NCI-H2081 treated with DMSO at 0.1 percent for 48 hours (cell line): ENCODE measurements at regions not wholly inside any gene's neighbourhood (a gene's known extent, or its start where the extent isn't known, plus 50 kb on each side); places are given as distances from the start of the nearest gene placed in this dataset.

Experiments used
- DNase-seq: peaks from one replicate; lab custom pipeline; 2025; lab: John Stamatoyannopoulos, UW

- no peak for DNase-seq
Observed at GRCh38 chr1:8203056-8203455, 114.9 kb upstream of the SLC45A1 start.

DNA sequence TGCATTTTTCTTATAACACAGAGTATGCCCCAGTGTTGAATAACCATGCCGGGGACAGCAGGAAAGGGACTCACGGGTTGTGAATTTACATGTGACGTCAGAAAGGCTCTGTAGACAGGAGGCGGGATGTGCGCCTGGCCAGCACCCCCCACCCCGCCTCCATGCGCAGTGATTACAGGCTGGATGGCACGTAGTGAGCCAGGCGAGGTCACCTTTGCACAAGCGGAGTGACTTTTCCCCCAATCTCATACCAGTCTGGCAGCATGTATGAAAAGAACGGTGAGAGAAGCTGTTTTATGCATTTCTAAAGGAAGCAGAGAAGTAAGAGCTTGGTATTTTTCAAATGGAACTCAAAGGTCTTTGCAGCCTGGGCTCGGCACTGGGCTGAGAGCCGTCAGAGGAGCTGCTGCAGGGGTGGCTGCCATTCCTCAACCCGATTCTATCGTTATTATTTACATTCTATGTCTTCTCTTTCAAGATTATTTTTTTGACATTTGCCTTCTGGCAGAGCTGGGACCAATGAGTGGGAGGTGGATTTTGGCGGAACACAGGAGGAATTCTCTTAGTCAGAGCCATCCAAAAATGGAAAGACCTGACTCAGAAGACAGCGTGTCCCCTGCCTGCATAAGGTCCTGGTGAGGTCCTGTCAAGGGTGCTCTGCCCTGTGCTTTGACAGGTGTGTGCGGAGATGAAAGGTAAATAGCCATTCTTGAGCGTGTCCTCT is 115.6 kb upstream of the SLC45A1 start:
- DNase-seq: no peak

DNA sequence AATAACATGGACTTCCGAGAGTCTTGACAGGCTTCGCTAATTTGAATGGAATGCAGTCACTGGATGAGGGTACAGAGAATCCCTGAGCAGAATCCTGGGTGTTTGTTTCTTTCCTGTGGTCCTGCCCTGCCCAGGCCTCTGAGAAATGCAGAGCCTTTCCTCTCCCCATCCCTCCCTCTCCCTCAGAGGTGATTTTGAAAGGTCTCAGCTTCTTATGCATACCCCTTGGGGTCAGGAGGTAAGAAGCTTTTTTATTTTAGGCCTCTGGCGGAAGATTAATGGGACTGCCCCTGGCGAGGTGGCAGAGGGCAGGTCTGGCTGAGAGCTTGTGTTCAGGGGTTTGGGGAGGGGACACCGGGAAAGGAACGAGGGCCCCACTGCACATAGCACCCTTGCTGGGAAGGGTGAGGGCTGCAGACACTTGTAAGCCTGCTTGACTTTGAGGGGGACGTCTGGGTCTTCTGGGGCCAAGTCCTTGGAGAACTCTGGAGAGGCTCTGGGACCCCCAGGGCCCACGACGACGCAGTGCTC is 116.5 kb upstream of the SLC45A1 start:
- no peak for DNase-seq

GRCh38 chr1:8200317-8201115 is 117.4 kb upstream of the SLC45A1 start:
- no peak for DNase-seq

GRCh38 chr1:8198522-8198921 is 119.4 kb upstream of the SLC45A1 start:
- DNase-seq: no peak

DNA sequence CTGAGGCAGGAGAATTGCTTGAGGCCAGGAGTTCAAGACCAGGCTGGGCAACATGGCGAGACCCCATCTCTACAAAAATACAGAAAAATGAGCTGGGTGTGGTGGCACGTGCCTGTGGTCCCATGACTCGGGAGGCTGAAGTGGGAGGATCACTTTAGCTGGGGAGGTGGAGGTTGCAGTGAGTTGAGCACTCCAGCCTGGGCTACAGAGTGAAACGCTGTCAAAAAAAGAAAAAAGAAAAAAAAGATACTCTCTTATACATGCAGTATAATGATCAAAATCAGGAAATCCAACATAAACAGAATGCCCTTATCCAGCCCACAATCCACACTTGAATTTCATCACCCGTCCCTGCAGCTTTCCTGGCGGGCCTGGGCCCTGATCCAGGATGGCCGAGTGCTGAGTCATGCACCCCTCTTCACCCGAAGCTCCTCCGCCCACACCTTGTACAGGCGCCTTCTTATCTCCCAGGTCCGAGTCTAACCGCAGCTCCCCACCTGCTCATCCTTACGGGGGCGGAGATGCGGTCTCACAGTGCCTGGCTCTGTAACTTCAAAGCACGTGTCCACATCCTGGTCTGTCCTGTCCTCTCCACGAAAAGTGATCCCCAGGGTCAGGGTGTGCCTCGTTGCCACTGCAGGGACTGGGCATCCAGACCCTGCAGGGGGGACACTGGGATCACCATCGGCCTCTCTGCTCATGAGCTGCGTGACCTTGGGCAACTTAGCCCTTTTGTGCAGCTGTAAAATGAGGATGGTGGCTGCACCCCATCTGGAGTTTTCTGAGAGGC is 120.2 kb upstream of the SLC45A1 start:
- DNase-seq: no peak

DNA sequence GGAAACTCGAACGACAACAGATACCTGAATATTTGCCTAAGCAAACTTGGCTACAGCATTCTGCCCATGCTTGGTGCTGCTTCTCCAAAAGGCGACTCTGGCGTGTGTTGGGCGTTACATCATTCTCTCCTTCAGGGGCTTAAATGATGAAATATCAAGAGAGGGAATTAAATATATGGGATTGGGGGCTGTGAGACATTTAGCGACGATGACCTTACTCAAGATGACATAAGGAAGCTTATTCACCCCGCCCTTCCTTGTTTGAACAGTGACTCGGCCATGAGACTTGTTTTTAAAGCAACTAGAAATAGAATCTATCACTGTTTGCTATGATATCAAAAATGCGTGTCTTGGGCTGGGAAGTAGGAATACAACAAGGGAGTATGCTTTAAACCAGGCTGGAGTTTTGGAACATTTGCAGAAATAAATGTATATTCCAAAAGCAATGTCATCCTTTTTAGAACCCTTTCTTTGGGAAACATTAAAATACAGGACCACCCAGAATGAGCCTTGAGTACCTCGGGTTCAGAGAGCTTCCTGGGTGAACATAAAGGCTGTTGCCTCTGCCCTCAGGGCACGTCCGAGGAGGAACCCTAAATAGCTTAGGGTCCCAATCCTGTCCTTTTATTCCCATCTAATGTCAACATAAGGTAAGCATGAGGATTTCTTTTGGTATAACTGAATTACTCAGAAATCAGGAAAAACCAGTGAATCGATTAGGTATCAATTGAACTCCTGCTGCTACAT is 123.3 kb upstream of the SLC45A1 start:
- no peak for DNase-seq

DNA sequence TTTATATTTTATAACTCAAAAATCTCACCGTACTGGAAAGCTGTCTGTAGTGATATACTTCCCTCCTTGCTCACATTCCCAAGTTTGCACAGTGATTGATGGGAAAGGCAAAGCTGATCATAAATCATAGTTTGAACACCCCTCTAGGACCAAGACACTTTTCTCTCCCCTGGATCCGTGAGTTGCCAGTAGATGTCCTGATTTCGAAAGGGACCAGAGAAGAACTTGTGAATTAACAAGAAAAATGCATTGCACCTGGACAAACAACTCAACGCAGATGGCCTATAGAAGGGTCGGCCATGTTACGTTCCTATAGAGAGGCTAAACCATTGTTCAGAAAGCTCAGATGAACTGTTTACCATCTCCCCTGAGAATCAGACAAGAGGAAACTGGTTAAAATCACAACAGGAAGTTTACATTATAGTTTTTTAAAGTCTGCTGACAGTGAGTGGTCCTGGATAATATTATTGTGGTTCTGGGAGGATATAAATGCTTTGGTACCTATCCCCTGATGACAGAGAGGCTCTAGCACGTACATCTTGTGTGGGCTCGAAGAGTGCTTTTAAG is 124.0 kb upstream of the SLC45A1 start:
- no peak for DNase-seq

DNA sequence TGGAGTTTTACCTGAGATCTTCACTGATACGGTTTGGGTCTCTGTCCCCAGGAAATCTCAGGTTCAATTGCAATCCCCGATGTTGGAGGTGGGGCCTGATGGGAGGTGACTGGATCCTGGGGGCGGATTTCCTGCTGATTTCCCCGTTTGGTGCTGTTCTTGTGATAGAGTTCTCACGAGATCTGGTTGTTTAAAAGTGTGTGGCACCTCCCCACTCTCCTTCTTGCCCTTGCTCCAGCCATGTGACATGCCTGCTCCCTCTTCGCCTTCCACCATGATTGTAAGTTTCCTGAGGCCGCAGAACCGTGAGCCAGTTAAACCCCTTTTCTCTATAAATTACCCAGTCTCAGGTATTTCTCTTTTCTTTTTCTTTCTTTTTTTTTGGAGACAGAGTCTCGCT is 126.4 kb upstream of the SLC45A1 start:
- DNase-seq: no peak

DNA sequence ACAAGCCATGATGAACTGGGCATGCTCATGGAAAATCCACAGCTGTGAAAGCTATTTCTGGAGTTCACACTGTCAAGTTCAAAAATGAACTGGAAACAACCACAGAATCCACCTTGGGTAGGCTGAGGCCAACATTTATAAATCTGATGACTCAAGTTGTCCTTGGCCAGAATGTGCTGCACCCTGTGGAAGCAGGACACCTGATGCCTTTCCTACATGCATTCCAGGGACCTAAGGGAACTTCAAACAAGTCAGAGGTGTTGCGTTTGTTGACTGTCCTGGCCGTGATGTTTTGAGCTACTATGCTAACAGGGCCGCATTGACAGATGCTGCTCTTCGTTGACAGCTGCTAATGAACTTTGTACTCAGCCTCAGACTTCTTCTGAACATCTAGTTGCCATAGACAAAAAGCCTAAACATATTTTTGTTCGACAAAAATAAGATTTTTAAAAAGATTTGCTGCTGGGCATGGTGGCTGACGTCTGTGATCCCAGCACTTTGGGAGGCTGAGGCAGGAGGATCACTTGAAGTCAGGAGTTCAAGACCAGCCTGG is 127.9 kb upstream of the SLC45A1 start:
- DNase-seq: no peak

DNA sequence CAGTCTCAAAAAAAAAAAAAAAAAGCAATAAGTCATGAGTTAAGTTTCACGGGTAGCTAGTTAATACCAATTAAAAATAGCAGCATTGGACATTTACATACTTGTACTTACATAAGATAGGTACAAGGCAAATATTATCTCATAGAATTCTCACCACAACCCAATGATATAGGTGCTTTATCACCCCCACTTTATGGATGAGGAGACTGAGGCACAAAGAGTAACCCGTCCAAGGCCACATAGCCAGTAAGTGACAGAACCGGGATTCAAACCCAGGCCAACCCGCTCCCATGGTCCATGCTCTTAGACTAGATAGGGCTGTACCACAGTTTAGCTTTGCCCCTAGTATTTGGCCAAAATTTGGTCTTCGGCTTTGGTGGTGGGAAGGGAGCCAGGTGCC is 132.5 kb upstream of the SLC45A1 start:
- no peak for DNase-seq

DNA sequence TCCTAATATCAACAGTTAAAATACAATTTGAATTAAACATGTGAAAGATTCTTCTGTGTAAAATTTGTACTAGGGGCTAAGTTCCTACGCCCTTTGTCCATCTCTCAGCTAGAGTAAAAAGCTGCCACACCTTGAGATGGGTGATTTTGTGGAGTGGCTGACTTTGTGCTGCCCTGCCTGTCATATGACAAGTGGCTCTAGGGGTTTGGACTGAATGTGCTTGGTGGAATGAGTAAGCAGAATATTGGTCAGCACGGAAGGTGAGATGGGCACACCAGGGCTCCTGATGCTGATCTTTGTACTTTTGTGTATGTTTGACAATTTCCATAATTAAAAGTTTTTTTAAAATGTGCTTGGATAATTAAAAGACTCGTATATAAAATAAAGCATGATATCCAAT is 133.6 kb upstream of the SLC45A1 start:
- no peak for DNase-seq

- no peak for DNase-seq
Observed at GRCh38 chr1:8182034-8182761, 135.7 kb upstream of the SLC45A1 start.

GRCh38 chr1:8179132-8179793 is 138.7 kb upstream of the SLC45A1 start:
- no peak for DNase-seq

DNA sequence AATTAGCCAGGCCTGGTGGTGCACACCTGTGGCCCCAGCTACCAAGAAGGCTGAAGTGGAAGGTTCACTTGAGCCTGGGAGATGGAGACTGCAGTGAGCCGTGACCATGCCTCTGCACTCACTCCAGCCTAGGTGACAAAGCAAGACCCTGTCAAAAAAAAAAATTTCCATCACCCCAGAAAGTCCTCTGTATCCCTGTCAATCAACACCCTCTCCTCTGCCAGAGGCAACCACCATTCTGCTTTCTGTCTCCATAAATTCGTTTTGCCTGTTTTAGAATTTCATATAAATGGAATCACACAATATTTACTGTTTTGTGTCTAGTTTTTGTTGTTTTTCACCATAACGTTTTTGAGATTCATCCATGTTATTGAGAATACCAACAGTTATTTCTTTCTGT is 141.6 kb upstream of the SLC45A1 start:
- no peak for DNase-seq

DNA sequence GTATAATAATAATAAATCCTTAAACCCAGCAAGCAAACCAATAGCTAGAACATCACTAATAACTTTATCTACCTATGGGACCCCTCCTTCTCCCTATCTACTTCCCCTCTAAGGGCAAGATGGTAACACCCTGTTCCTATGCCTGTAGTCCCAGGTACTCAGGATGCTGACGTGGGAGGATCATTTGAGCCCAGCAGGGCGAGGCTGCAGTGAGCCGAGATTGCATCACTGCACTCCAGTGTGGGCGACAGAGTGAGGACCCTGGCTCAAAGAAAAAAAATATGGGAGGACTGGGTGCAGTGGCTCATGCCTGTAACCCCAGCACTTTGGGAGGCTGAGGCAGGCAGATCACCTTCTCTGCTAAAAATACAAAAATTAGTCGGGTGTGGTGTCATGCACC is 143.1 kb upstream of the SLC45A1 start:
- DNase-seq: no peak

GRCh38 chr1:8171751-8172464 is 145.8 kb upstream of the ERRFI1 start:
- DNase-seq: no peak

DNA sequence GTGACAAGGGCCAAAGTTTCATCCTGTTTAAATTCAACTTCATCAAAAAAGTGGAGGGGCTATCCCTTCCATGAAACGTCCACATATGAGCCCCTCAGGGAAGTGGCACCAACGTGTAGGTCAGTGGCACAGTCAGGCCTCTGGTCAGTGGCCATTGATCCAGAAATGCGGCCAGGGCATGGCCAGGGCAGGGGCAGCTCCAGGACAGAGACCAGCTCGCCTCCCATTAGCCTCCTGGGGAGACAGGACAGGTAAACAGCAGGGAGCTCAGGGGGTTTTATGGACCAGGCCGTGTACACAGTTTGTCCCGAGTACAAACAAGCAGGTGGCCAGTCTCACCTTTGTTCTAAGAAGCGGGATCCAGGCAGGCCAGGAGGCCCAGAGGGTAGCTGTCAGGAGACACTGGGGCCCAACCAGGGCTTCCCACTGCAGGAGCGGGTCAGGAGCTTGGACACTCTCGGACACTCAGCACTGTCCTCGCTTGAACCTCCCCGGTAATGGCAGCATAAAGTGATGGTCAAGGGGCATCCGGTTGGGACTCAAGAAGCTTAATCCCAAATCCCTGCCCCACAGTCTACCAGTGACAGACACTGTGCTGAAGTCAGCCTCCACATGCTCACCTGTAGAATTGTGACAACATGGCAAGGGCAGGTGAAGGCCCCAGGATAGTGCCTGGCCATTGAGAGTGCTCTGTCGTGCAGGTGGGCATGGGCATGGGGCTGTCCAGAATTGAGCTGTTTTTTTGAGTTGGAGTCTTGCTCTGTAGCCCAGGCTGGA is 144.1 kb upstream of the ERRFI1 start:
- no peak for DNase-seq
